Neural cell (in vitro differentiated cells): ENCODE measurements at regions not wholly inside any gene's neighbourhood (a gene's known extent, or its start where the extent isn't known, plus 50 kb on each side); places are given as distances from the start of the nearest gene placed in this dataset.

Experiments
- EP300 ChIP-seq: fragments of 450-650 bp; conservative IDR thresholded peaks from 2 replicates; pipeline ENCODE4 v1.6.1; 2014; ENCODE audit warnings: antibody characterized with exemption, mild to moderate bottlenecking, moderate library complexity; ENCODE audit not compliant: poor library complexity, severe bottlenecking
- EZH2 ChIP-seq: fragments of 200-600, 300-800 bp; shearing (Covaris generic), sonication (generic); IDR thresholded peaks from 2 replicates; pipeline ENCODE4 v1.6.1; 2014; ENCODE audit warnings: antibody characterized with exemption, low read length, borderline replicate concordance, mild to moderate bottlenecking; ENCODE audit not compliant: insufficient read depth, poor library complexity, severe bottlenecking
- MXI1 ChIP-seq: fragments of 450-650 bp; conservative IDR thresholded peaks from 2 replicates; pipeline ENCODE4 v1.6.1; 2014; ENCODE audit warnings: antibody characterized with exemption, mild to moderate bottlenecking; ENCODE audit not compliant: poor library complexity, severe bottlenecking
- POLR2AphosphoS5 ChIP-seq: IDR thresholded peaks from 2 replicates; pipeline ENCODE4 v1.6.1; 2012
- TAF1 ChIP-seq: IDR thresholded peaks from 2 replicates; pipeline ENCODE4 v1.6.1; 2012; ENCODE audit warnings: low read depth
- TF ChIP-seq, protein P1 (sequence below): fragments of 450-650 bp; IDR thresholded peaks from 2 replicates; pipeline ENCODE4 v1.5.1; 2014; ENCODE audit warnings: antibody characterized with exemption, mild to moderate bottlenecking, moderate library complexity; ENCODE audit not compliant: poor library complexity, severe bottlenecking

DNA sequence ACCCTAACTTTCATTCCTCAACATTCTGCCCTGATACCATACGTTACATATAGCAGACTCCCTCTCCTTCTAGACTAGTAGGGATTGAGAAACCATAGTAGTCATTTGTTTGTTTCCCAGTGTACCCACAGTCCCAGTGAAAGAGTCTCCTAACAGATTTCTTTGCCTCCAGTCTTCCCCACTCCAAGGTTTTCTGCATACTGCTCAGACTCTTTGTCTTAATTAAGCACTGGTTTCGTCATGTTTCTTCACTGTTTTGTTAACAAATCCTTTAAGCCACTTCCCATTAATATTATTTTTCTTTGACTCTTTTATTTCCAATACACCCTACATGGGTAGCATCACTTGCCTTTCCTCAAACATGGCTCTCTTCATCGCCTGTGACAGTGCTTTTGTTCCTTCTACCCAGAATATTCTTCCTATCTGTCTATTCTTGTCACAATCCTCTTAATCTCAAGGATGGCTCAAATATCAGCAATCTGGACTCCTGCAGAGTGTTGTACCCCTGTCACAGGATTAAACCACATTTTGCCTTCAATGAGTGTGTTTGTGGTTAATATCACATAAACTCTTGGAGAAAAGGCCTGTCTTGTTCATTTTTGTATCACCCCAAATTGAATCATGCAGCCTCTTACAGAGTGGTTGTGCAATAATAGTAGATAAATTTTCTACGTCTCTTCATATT is 92.7 kb upstream of the KLF12 start:
- TF ChIP-seq EZH2 (no peak), TAF1 (no peak), MXI1 (no peak), EP300 (no peak), POLR2AphosphoS5 (no peak)
- TF ChIP-seq, protein P1, sequence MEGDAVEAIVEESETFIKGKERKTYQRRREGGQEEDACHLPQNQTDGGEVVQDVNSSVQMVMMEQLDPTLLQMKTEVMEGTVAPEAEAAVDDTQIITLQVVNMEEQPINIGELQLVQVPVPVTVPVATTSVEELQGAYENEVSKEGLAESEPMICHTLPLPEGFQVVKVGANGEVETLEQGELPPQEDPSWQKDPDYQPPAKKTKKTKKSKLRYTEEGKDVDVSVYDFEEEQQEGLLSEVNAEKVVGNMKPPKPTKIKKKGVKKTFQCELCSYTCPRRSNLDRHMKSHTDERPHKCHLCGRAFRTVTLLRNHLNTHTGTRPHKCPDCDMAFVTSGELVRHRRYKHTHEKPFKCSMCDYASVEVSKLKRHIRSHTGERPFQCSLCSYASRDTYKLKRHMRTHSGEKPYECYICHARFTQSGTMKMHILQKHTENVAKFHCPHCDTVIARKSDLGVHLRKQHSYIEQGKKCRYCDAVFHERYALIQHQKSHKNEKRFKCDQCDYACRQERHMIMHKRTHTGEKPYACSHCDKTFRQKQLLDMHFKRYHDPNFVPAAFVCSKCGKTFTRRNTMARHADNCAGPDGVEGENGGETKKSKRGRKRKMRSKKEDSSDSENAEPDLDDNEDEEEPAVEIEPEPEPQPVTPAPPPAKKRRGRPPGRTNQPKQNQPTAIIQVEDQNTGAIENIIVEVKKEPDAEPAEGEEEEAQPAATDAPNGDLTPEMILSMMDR, result no peak
